GM18499 (cell line): ENCODE measurements at regions not wholly inside any gene's neighbourhood (a gene's known extent, or its start where the extent isn't known, plus 50 kb on each side); places are given as distances from the start of the nearest gene placed in this dataset.
"Not testable (repeated sequence)": the region's sequence is repeated elsewhere in the genome, so short reads cannot be mapped to it uniquely, and the experiment has no call there.

Experiments
- ATAC-seq: cut with Tn5 transposase; IDR thresholded peaks from one replicate; pipeline ENCODE4 v1.9.1; 2021; ENCODE audit warnings: moderate number of reproducible peaks; ENCODE audit not compliant: insufficient read depth, unreplicated experiment

DNA sequence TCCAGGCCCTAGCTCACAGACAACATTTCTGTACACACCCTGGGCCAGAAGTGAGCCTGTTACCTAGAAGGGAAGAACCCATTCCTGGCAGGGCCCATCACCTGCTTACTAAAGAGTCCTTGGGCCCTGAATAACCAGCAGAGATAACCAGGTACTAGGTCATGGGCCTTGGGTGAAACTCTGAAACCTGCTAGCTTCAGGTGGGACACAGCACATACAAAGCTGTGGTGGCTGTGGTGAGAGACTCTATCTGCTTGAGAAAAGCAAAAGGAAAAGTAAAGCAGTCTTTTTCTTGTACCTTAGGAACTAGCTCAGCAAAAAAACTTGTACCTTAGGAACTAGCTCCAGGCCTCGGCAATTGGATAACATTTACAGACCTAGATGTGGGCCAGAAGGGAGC, 1895.9 kb upstream of the PCDH20 start:
- ATAC-seq = no peak

- ATAC-seq = no peak
These were observed 1893.0 kb upstream of the PCDH20 start for GRCh38 chr13:63308549-63309165.

GRCh38 chr13:63307228-63307627, 1891.6 kb upstream of the PCDH20 start:
- no peak for ATAC-seq

GRCh38 chr13:63305641-63306133, 1890.0 kb upstream of the PCDH20 start:
- ATAC-seq = no peak

DNA sequence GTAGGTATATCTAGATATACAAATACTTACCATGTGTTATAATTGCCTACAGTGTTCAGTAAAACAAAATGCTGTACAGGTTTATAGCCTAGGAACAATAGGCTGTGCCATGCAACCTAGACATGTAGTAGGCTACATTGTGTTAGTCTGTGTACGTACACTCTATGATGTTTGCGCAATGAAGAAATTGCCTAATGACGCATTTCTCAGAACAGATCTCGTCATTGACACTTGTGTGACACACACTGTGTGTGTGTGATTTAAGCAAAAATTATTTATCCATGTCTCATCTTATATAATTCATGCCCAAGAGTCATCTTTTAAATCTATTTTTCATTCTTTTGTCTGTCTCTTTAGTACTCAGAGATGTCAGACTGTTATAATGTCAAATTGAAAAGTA, 1888.8 kb upstream of the PCDH20 start:
- no peak for ATAC-seq

GRCh38 chr13:63299866-63300394, 1884.3 kb upstream of the PCDH20 start:
- no peak for ATAC-seq

- no peak for ATAC-seq
These were observed 1881.5 kb upstream of the PCDH20 start for GRCh38 chr13:63297163-63297562.

DNA sequence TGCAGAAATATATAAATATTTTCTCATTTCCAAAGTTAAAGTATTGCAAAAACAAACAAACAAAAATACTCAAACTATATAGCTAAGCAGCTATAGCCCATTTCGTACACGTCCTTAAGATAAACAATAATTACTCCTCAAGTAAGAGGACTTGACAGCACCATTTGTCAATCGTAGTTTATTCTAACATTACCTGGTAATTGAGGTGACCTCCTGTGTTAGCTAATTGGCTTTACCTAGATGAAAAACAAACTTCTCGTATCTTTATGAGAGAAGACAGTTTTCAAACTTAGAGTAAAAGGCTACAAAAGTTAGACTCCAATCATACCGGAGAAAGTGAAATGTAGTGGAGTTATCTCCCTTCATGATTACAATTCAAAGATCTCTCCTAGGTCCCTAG, 1876.1 kb upstream of the PCDH20 start:
- ATAC-seq = no peak

GRCh38 chr13:63288576-63288975, 1872.9 kb upstream of the PCDH20 start:
- ATAC-seq = no peak

GRCh38 chr13:63287926-63288325, 1872.3 kb upstream of the PCDH20 start:
- no peak for ATAC-seq

DNA sequence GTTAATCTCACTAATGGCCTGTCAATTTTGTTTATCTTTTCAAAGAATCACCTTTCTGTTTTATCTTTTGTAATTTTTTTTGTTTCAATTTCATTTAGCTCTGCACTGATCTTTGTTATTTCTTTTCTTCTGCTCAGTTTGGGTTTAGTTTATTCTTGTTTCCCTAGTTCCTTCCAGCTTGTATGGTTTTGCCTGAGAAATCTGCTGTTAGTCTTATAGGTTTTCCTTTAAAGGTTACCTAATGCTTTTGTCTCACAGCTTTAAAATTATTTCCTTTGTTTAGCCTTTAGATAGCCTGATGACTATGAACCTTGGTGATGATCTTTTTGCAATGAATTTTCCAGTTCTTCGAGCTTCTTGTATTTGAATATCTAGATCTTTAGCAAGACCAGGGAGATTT, 1869.8 kb upstream of the PCDH20 start:
- ATAC-seq = no peak

GRCh38 chr13:63279136-63279535, 1863.5 kb upstream of the PCDH20 start:
- ATAC-seq = no peak

GRCh38 chr13:63274772-63275171, 1859.1 kb upstream of the PCDH20 start:
- ATAC-seq = no peak

DNA sequence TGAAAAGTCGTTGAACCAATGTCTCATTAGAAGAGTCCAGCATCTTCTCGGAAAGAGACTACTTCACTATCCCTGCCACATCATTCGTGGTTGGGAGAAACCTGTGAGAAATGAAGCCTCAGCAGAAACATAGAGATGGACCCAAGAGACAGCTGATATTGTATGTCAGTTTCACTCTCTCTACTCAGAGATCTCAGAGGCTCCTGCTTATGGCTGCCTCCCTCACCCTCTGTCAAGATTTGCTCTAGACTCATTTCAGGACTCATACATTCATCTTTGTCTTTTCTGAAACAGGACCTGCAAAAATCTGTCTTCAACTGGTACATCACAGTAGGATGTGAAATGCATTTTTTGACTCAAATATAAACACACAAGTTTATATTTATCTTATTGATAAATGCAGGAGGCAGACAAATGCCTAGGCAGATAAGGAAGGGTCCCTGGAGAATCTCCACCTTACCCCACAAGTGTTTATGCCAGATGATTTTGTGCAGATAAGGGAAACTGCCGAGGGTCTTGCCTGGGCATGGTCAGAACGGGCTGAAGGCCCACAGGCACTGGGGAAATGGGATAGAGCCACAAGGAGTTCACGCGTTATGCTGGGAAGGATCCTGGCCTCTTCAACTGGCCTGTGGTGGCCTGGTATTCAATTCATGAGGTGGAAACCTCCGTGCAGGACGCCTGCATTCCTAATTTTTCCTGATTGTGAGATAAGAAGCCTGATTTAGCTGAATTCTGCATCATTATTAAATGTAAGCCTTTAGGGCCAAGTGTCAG, 1834.0 kb upstream of the PCDH20 start:
- no peak for ATAC-seq

GRCh38 chr13:63236667-63237396, 1821.2 kb upstream of the PCDH20 start:
- not testable (repeated sequence) for ATAC-seq

- ATAC-seq = not testable (repeated sequence)
These were observed 1802.9 kb upstream of the PCDH20 start for GRCh38 chr13:63218596-63218995.

DNA sequence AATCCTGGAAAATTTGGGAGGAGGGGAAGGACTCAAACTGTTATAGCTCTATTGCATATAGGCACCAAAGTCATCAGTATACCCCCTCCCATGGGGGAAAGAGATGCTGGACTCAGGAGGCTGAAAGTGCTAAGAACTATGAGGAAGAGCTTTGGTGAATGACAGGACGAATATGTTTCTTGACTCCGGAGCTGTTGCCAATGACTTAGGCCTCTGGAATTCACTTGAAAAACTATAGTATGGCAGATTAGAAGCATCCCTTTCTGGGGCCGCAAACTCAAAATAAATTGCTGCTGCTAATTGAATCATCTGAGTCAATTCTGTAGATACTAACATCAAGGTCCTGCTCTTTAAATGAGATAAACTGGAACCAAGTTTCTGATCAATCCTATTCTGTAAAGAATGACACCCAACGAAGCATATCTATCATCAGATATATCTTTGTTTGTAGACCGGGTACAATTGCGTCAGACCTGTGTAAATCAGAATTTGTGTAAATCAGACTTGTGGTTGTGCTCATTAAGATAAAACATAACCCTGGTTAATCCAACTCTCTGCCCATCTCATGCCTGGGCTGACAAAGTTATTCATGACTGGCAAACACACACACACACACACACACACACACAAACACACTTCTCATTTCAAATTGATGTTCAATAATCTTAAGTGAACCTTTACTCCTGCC, 1793.8 kb upstream of the PCDH20 start:
- ATAC-seq = no peak

- no peak for ATAC-seq
These were observed 1793.2 kb upstream of the PCDH20 start for GRCh38 chr13:63208826-63209225.

- ATAC-seq = no peak
These were observed 1790.8 kb upstream of the PCDH20 start for GRCh38 chr13:63206461-63206860.

GRCh38 chr13:63201493-63201892, 1785.8 kb upstream of the PCDH20 start:
- no peak for ATAC-seq
